ENCODE measurements at regions not wholly inside any gene's neighbourhood (a gene's known extent, or its start where the extent isn't known, plus 50 kb on each side); places are given as distances from the start of the nearest gene placed in this dataset.
"Not testable (repeated sequence)": the region's sequence is repeated elsewhere in the genome, so short reads cannot be mapped to it uniquely, and the experiment has no call there.

DNA sequence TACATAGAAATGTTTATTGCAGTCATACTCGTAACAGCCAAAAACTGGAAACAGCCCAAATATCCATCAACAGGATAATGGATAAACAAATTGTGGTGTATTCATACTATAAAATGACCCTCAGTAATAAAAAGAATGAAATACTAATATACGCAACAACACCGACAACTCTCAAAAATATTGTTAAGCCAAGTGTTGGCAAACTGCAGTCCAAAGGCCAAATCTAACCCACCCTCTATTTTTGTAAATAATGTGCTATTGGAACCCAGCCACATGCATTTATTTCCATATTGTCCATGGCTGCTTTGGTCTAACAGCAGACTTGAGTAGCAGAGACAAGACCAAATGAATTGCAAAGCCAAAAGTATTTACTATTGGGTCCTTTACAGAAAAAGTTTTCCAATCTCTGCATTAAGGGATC, 151.0 kb downstream of the MREG start:
- peaks cover 12% of the 10 kb centered on the region for H3K27me3 ChIP-seq
- no peak overlapping the region for H3K4me3 ChIP-seq (ENCODE audit: low read depth in 1 of 2, low read length in 1 of 2)
- no peak overlapping the region for H3K27ac ChIP-seq
- H3K9me3 ChIP-seq: no peaks in the 10 kb centered on the region
- H3K36me3 ChIP-seq: no peaks in the 10 kb centered on the region
- H3K4me1 ChIP-seq (ENCODE audit: control insufficient read depth in 1 of 2, insufficient read depth in 1 of 2, low read depth in 1 of 2, low read length in 1 of 2): no peaks in the 10 kb centered on the region
- TF ChIP-seq, protein P1, sequence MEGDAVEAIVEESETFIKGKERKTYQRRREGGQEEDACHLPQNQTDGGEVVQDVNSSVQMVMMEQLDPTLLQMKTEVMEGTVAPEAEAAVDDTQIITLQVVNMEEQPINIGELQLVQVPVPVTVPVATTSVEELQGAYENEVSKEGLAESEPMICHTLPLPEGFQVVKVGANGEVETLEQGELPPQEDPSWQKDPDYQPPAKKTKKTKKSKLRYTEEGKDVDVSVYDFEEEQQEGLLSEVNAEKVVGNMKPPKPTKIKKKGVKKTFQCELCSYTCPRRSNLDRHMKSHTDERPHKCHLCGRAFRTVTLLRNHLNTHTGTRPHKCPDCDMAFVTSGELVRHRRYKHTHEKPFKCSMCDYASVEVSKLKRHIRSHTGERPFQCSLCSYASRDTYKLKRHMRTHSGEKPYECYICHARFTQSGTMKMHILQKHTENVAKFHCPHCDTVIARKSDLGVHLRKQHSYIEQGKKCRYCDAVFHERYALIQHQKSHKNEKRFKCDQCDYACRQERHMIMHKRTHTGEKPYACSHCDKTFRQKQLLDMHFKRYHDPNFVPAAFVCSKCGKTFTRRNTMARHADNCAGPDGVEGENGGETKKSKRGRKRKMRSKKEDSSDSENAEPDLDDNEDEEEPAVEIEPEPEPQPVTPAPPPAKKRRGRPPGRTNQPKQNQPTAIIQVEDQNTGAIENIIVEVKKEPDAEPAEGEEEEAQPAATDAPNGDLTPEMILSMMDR (IDR thresholded peaks at IDR 0.05): no peak

DNA sequence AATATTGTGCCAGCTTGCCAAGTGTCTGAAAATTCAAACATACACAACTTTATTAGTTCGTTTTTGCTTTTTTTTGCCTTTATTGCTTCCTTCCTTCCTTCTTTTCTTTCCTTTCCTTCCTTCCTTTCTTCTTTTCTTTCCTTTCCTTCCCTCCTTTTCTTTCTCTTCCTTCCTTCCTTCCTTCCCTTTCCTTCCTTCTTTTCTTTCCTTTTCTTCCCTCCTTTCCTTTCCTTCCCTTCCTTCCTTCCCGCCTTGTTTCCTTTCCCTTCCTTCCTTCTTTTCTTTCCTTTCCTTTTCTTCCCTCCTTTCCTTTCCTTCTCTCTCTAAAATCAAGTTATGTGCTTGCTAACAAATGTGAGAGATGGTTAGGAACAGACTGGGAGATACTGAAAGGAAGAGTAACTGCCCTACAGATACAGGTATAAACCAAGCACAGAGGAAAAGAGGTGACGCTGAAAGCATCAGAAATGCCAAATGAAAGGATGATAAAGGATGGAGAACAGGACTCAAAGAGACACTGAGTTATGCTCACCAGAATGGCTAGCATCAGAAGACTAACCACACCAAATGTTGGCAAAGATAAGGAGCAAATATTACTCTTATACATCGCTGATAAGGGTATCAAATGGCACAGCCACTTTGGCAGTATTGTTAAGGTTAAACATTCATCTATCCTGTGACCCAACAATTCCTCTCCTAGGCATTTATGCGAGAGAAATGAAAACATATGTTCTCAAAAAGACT, 151.6 kb downstream of the MREG start:
- no peak overlapping the region for H3K27ac ChIP-seq
- TF ChIP-seq, protein P1 (IDR thresholded peaks at IDR 0.05): no peak

DNA sequence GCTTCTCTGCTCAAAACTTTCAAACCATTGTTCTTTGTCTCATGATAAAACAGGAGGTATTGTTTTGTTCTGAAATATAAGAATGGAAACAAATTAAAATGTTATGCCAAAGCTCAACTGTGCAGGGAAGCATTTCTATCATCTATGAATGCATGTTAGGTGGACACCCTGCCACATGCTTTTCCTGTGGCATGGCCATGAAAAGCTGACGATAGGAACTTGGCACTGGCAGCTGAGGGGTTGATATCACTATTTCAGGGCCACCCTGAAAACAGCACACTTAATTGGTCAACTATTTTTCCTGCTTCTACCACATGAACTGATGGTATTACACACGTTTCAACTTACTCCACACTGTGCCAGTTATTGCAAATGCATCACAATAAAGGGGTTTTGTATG, 157.3 kb downstream of the MREG start:
- Histone ChIP-seq H3K27me3 (peaks cover 11% of the 10 kb centered on the region), H3K36me3 (no peaks in the 10 kb centered on the region)

More for the DNA sequence above, 151.6 kb downstream of the MREG start:
- Histone ChIP-seq H3K27me3 (peaks cover 12% of the 10 kb centered on the region), H3K9me3 (no peaks in the 10 kb centered on the region), H3K36me3 (no peaks in the 10 kb centered on the region), H3K4me1 (ENCODE audit: control insufficient read depth in 1 of 2, insufficient read depth in 1 of 2, low read depth in 1 of 2, low read length in 1 of 2) (no peaks in the 10 kb centered on the region), H3K4me3 (ENCODE audit: low read depth in 1 of 2, low read length in 1 of 2) (no peak overlapping the region)

DNA sequence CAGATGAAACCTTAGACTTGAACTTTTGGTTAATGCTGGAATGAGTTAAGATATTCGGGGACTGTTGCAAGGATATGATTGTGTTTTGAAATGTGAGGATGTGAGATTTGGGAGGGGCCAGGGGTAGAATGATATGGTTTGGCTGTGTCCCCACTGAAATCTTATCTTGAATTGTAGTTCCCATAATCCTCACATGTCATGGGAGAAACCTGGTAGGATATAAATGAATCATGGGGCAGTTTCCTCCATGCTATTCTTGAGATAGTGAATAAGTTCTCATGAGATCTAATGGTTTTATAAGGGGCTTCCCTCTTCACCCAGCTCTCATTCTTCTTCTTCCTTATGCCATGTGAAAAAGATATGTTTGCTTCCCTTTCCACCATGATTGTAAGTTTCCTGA, 158.0 kb downstream of the MREG start:
- not testable (repeated sequence) for H3K4me3 ChIP-seq (ENCODE audit: low read depth in 1 of 2, low read length in 1 of 2); H3K4me1 ChIP-seq (ENCODE audit: control insufficient read depth in 1 of 2, insufficient read depth in 1 of 2, low read depth in 1 of 2, low read length in 1 of 2); H3K9me3 ChIP-seq; H3K36me3 ChIP-seq; H3K27ac ChIP-seq; H3K27me3 ChIP-seq

More for the DNA sequence above, 157.3 kb downstream of the MREG start:
- Histone ChIP-seq H3K4me3 (ENCODE audit: low read depth in 1 of 2, low read length in 1 of 2) (no peak overlapping the region), H3K4me1 (ENCODE audit: control insufficient read depth in 1 of 2, insufficient read depth in 1 of 2, low read depth in 1 of 2, low read length in 1 of 2) (no peaks in the 10 kb centered on the region), H3K27ac (no peak overlapping the region), H3K9me3 (no peaks in the 10 kb centered on the region)
- TF ChIP-seq, protein P1 (IDR thresholded peaks at IDR 0.05): no peak

DNA sequence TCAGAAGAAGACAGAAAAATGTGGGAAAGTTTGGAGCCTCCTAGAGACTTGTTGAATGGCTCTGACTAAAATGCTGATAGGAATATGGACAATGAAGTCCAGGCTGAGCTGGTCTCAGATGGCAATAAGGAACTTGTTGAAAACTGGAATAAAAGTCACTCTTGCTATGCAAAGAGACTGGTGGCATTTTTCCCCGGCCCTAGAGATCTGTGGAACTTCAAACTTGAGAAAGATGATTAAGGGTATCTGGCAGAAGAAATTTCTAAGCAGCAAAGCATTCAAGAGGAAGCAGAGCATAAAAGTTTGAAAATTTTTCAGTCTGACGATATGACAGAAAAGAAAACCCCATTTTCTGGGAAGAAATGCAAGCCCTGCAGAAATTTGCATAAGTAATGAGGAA, 159.3 kb downstream of the MREG start:
- Histone ChIP-seq H3K27me3 (peaks cover 6% of the 10 kb centered on the region), H3K4me3 (ENCODE audit: low read depth in 1 of 2, low read length in 1 of 2) (no peak overlapping the region)
- TF ChIP-seq, protein P1 (IDR thresholded peaks at IDR 0.05): no peak

DNA sequence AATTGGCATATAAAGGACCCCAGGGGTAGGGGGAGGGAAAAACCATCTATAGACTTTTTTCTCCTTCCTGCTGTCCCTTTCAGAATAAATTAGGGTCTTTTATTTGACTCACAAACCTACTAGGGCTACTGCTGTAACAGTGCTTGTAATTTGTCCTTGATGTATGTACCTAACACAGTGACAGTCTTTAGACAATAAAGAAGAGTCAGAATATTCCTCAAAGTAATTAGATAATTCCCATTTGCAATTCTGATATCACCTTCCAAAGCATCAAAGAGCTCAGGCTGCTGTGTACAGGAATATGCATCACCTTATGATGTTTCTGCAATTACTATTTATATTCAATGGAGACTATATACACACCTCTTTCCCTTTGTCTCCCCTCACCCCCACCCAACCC, 161.7 kb downstream of the MREG start:
- Histone ChIP-seq H3K4me1 (ENCODE audit: control insufficient read depth in 1 of 2, insufficient read depth in 1 of 2, low read depth in 1 of 2, low read length in 1 of 2) (no peaks in the 10 kb centered on the region), H3K9me3 (no peaks in the 10 kb centered on the region), H3K27ac (no peak overlapping the region), H3K27me3 (no peaks in the 10 kb centered on the region), H3K36me3 (no peaks in the 10 kb centered on the region), H3K4me3 (ENCODE audit: low read depth in 1 of 2, low read length in 1 of 2) (no peak overlapping the region)
- TF ChIP-seq, protein P1 (IDR thresholded peaks at IDR 0.05): no peak

More for the DNA sequence above, 159.3 kb downstream of the MREG start:
- H3K36me3 ChIP-seq: no peaks in the 10 kb centered on the region
- H3K4me1 ChIP-seq (ENCODE audit: control insufficient read depth in 1 of 2, insufficient read depth in 1 of 2, low read depth in 1 of 2, low read length in 1 of 2): no peaks in the 10 kb centered on the region
- H3K27ac ChIP-seq: no peak overlapping the region
- no peaks in the 10 kb centered on the region for H3K9me3 ChIP-seq
